H9 (cell line): ENCODE measurements at regions not wholly inside any gene's neighbourhood (a gene's known extent, or its start where the extent isn't known, plus 50 kb on each side); places are given as distances from the start of the nearest gene placed in this dataset.
A peak's percentile ranks its signal among the peaks of the same experiment; 100 is the strongest.

Source experiments
- DNase-seq: peaks from one replicate; pipeline ENCODE4 v3.0.0-alpha.2; 2017
- H2AFZ ChIP-seq: one replicate; pipeline ENCODE4 v1.6.1; 2013; ENCODE audit warnings: mild to moderate bottlenecking, low read length, control low read depth, moderate library complexity
- H2AK5ac ChIP-seq: 2 replicates; pipeline ENCODE4 v1.6.1; 2013; ENCODE audit warnings: low read length, control low read depth, mixed read lengths; ENCODE audit not compliant: insufficient read length
- H2BK120ac ChIP-seq: one replicate; pipeline ENCODE4 v1.6.1; 2013; ENCODE audit warnings: low read depth, mild to moderate bottlenecking, low read length, control low read depth, inconsistent platforms; ENCODE audit not compliant: poor library complexity, severe bottlenecking
- H2BK12ac ChIP-seq: 2 replicates; pipeline ENCODE4 v1.6.1; 2013; ENCODE audit warnings: low read length, control low read depth, mixed read lengths, low read depth; ENCODE audit not compliant: insufficient read length
- H2BK15ac ChIP-seq: 2 replicates; pipeline ENCODE4 v1.6.1; 2013; ENCODE audit warnings: low read depth, low read length, control low read depth
- H2BK20ac ChIP-seq: one replicate; pipeline ENCODE4 v1.6.1; 2013; ENCODE audit warnings: low read depth, mild to moderate bottlenecking, low read length, control low read depth, inconsistent platforms; ENCODE audit not compliant: poor library complexity, severe bottlenecking
- H2BK5ac ChIP-seq: 2 replicates; pipeline ENCODE4 v1.6.1; 2013; ENCODE audit warnings: low read length, control low read depth, mixed read lengths; ENCODE audit not compliant: insufficient read length
- H3K14ac ChIP-seq: 2 replicates; pipeline ENCODE4 v1.6.1; 2013; ENCODE audit warnings: low read length, control low read depth; ENCODE audit not compliant: insufficient read depth
- H3K18ac ChIP-seq: 2 replicates; pipeline ENCODE4 v1.6.1; 2013; ENCODE audit warnings: low read depth, mild to moderate bottlenecking, mixed read lengths, low read length, control low read depth; ENCODE audit not compliant: insufficient read length
- H3K23ac ChIP-seq: 2 replicates; pipeline ENCODE4 v1.6.1; 2013; ENCODE audit warnings: low read length, control low read depth, mixed read lengths, low read depth; ENCODE audit not compliant: insufficient read length
- H3K23me2 ChIP-seq: 2 replicates; pipeline ENCODE4 v1.6.1; 2013; ENCODE audit warnings: low read depth, mild to moderate bottlenecking, mixed read lengths, low read length, control low read depth; ENCODE audit not compliant: insufficient read length, poor library complexity, severe bottlenecking
- H3K27ac ChIP-seq: 2 replicates; pipeline ENCODE4 v1.5.1; 2013; ENCODE audit warnings: low read length, control low read depth, mixed read lengths, low read depth; ENCODE audit not compliant: insufficient read length
- H3K27me3 ChIP-seq: 2 replicates; pipeline ENCODE4 v1.6.1; 2013; ENCODE audit warnings: low read length, control low read depth, inconsistent platforms; ENCODE audit not compliant: insufficient read depth
- H3K4ac ChIP-seq: 2 replicates; pipeline ENCODE4 v1.6.1; 2013; ENCODE audit warnings: low read depth, mild to moderate bottlenecking, control low read depth, inconsistent platforms, low read length, moderate library complexity
- H3K4me1 ChIP-seq: 2 replicates; pipeline ENCODE4 v1.6.1; 2013; ENCODE audit warnings: low read length, control low read depth, inconsistent platforms; ENCODE audit not compliant: insufficient read depth
- H3K4me2 ChIP-seq: 2 replicates; pipeline ENCODE4 v1.6.1; 2013; ENCODE audit warnings: low read length, control low read depth, mixed read lengths; ENCODE audit not compliant: insufficient read length, insufficient read depth
- H3K56ac ChIP-seq: 2 replicates; pipeline ENCODE4 v1.6.1; 2013; ENCODE audit warnings: low read depth, mild to moderate bottlenecking, mixed read lengths, low read length, control low read depth; ENCODE audit not compliant: insufficient read length
- H3K79me1 ChIP-seq: 2 replicates; pipeline ENCODE4 v1.6.1; 2013; ENCODE audit warnings: low read depth, mild to moderate bottlenecking, moderate library complexity, low read length, control low read depth, inconsistent platforms; ENCODE audit not compliant: insufficient read depth, poor library complexity, severe bottlenecking
- H3K79me2 ChIP-seq: 2 replicates; pipeline ENCODE4 v1.6.1; 2013; ENCODE audit warnings: low read length, control low read depth, inconsistent platforms; ENCODE audit not compliant: insufficient read depth
- H3K9ac ChIP-seq: 2 replicates; pipeline ENCODE4 v1.6.1; 2013; ENCODE audit warnings: low read length, control low read depth, mixed read lengths; ENCODE audit not compliant: insufficient read length; ENCODE audit errors: extremely low read depth
- H3K9me3 ChIP-seq: one replicate; pipeline ENCODE4 v1.6.1; 2013; ENCODE audit warnings: low read depth, low read length, inconsistent platforms; ENCODE audit not compliant: control insufficient read depth
- H3T11ph ChIP-seq: one replicate; pipeline ENCODE4 v1.6.1; 2013; ENCODE audit warnings: mild to moderate bottlenecking, low read length, control low read depth, inconsistent platforms
- H4K20me1 ChIP-seq: one replicate; pipeline ENCODE4 v1.6.1; 2013; ENCODE audit not compliant: control insufficient read depth, insufficient read length, insufficient read depth
- H4K5ac ChIP-seq: 2 replicates; pipeline ENCODE4 v1.6.1; 2013; ENCODE audit warnings: low read depth, mild to moderate bottlenecking, mixed read lengths, low read length, control low read depth; ENCODE audit not compliant: insufficient read length
- H4K8ac ChIP-seq: replicated peaks from 2 replicates; pipeline ENCODE4 v1.6.1; 2013; ENCODE audit warnings: low read length, control low read depth, mixed read lengths, low read depth; ENCODE audit not compliant: insufficient read length
- H4K91ac ChIP-seq: 2 replicates; pipeline ENCODE4 v1.6.1; 2013; ENCODE audit warnings: low read depth, mild to moderate bottlenecking, moderate library complexity, mixed read lengths, low read length, control low read depth; ENCODE audit not compliant: insufficient read length
- H3K27ac Mint-ChIP-seq, 3 experiments: 2 replicates in 2 of 3; 3 replicates in 1 of 3; pipeline ENCODE4 v1.8.0; 2020 to 2021; ENCODE audit warnings: mixed read lengths in 3 of 3, mild to moderate bottlenecking in 1 of 3, moderate library complexity in 1 of 3
- H3K27me3 Mint-ChIP-seq: 2 replicates; pipeline ENCODE4 v1.8.0; 2021; ENCODE audit warnings: low read depth, mild to moderate bottlenecking, moderate library complexity, mixed read lengths
- H3K36me3 Mint-ChIP-seq, 3 experiments: 2 replicates in 2 of 3; 3 replicates in 1 of 3; pipeline ENCODE4 v1.8.0; 2020 to 2021; ENCODE audit warnings: low read depth in 3 of 3, mixed read lengths in 3 of 3; ENCODE audit not compliant: insufficient read depth in 1 of 3
- H3K4me1 Mint-ChIP-seq, 2 experiments: 2 replicates each; pipeline ENCODE4 v1.8.0; 2020; ENCODE audit warnings: mixed read lengths in 2 of 2
- H3K4me3 Mint-ChIP-seq, 2 experiments: 2 replicates in 1 of 2; 3 replicates in 1 of 2; pipeline ENCODE4 v1.8.0; 2020 to 2021; ENCODE audit warnings: mild to moderate bottlenecking in 2 of 2, mixed read lengths in 2 of 2, moderate library complexity in 1 of 2
- H3K9me3 Mint-ChIP-seq, 2 experiments: 2 replicates in 1 of 2; 3 replicates in 1 of 2; pipeline ENCODE4 v1.8.0; 2020; ENCODE audit warnings: mild to moderate bottlenecking in 2 of 2, mixed read lengths in 2 of 2, moderate library complexity in 1 of 2
- WGBS: extraction: QIAGEN DNeasy Blood & Tissue Kit; methylation state at CpG from one replicate; pipeline ENCODE4 v1.1.7; 2013; ENCODE audit warnings: missing lambda C conversion rate, low lambda C conversion rate, mixed read lengths; ENCODE audit not compliant: insufficient read length; ENCODE audit errors: extremely low coverage; 5-methylcytosine and 5-hydroxymethylcytosine counted together
- TF ChIP-seq, protein P1 (sequence below): fragments of 200-600 bp; sonication (generic); conservative IDR thresholded peaks from 3 replicates; pipeline ENCODE4 v1.8.0; 2021; ENCODE audit warnings: antibody characterized with exemption, mild to moderate bottlenecking

DNA sequence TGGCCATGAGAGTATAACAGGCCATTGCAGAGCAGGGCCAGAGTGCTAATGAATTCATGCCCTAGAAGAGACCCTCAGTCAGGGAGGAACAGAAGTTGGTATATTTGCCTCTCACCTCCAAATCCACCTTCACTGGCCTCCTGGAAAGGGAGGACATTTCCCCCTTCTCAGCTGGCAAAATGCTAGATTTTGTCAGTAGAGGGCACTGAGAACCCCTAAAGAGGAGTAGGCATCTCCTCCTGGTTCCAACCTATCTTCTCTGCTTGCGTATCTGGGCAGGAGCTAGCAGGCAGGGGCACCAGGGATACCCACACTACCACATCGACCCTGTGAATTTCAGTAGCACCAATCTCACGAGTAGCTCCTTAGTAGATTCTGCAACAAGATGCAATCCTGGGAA lies 79.8 kb upstream of the GHITM start:
- H4K20me1 ChIP-seq, result no peaks in the 10 kb centered on the region
- no peak overlapping the region for H2AK5ac ChIP-seq
- Mint-ChIP-seq H3K36me3 (no peaks in the 10 kb centered on the region), H3K27me3 (peaks cover 2% of the 10 kb centered on the region), H3K9me3 (no peaks in the 10 kb centered on the region), H3K4me3 (no peak overlapping the region), H3K27ac (no peak overlapping the region; a peak in 1 of 7 replicates), H3K4me1 (peaks cover 16 to 17% of the 10 kb centered on the region in 2 experiments)
- H2BK120ac ChIP-seq, result no peak overlapping the region
- H3K18ac ChIP-seq, result no peak overlapping the region
- TF ChIP-seq, protein P1, sequence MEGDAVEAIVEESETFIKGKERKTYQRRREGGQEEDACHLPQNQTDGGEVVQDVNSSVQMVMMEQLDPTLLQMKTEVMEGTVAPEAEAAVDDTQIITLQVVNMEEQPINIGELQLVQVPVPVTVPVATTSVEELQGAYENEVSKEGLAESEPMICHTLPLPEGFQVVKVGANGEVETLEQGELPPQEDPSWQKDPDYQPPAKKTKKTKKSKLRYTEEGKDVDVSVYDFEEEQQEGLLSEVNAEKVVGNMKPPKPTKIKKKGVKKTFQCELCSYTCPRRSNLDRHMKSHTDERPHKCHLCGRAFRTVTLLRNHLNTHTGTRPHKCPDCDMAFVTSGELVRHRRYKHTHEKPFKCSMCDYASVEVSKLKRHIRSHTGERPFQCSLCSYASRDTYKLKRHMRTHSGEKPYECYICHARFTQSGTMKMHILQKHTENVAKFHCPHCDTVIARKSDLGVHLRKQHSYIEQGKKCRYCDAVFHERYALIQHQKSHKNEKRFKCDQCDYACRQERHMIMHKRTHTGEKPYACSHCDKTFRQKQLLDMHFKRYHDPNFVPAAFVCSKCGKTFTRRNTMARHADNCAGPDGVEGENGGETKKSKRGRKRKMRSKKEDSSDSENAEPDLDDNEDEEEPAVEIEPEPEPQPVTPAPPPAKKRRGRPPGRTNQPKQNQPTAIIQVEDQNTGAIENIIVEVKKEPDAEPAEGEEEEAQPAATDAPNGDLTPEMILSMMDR, result peak; percentile 29; the same call in 1 of the 3 replicates
- H3K79me1 ChIP-seq, result no peaks in the 10 kb centered on the region
- H3K23me2 ChIP-seq, result no peaks in the 10 kb centered on the region
- no peak overlapping the region for H2BK15ac ChIP-seq
- no peak overlapping the region for H4K5ac ChIP-seq
- no peak overlapping the region for H2BK20ac ChIP-seq
- H3K79me2 ChIP-seq, result no peaks in the 10 kb centered on the region
- WGBS, result no CpG with 5 or more reads among the region's 3 CpGs
- H3K27me3 ChIP-seq, result no peaks in the 10 kb centered on the region
- H3K4me1 ChIP-seq, result no peaks in the 10 kb centered on the region; the same call in 1 of the 2 replicates
- no peak overlapping the region for H2BK5ac ChIP-seq
- no peak overlapping the region for H3K14ac ChIP-seq
- no peak overlapping the region for H2AFZ ChIP-seq
- H3T11ph ChIP-seq, result no peak overlapping the region
- H3K56ac ChIP-seq, result no peak overlapping the region
- no peak overlapping the region for H3K23ac ChIP-seq
- H4K8ac ChIP-seq, result no peak overlapping the region
- no peak overlapping the region for H3K4ac ChIP-seq
- no peak for DNase-seq
- H3K9me3 ChIP-seq, result no peaks in the 10 kb centered on the region
- H2BK12ac ChIP-seq, result no peak overlapping the region
- H3K9ac ChIP-seq, result no peak overlapping the region
- no peak overlapping the region for H4K91ac ChIP-seq
- no peak overlapping the region for H3K27ac ChIP-seq
- no peak overlapping the region for H3K4me2 ChIP-seq
